ENCODE measurements at regions not wholly inside any gene's neighbourhood (a gene's known extent, or its start where the extent isn't known, plus 50 kb on each side); places are given as distances from the start of the nearest gene placed in this dataset.

GRCh38 chr18:24703316-24703715 is 242.9 kb downstream of the HRH4 start:
- no peak overlapping the region for H2BK120ac ChIP-seq (ENCODE audit: low read depth, low read length, poor library complexity, severe bottlenecking)
- no peaks in the 10 kb centered on the region for H3K23me2 ChIP-seq (ENCODE audit: insufficient read length, low read depth, low read length, poor library complexity, severe bottlenecking)
- peaks cover 0 to 14% (median 0%) of the 10 kb centered on the region in 3 experiments; a peak in 3 of 7 replicates for H3K36me3 Mint-ChIP-seq (ENCODE audit: insufficient read depth in 1 of 3, low read depth in 3 of 3)
- H3K9me3 Mint-ChIP-seq: peaks cover 9 to 14% of the 10 kb centered on the region in 2 experiments
- H4K8ac ChIP-seq (replicated peaks; ENCODE audit: insufficient read length, low read depth, low read length): no peak overlapping the region
- H2BK5ac ChIP-seq (ENCODE audit: insufficient read length, low read length): no peak overlapping the region
- H2BK12ac ChIP-seq (ENCODE audit: insufficient read length, low read depth, low read length): no peak overlapping the region
- no peak overlapping the region for H3K4me3 Mint-ChIP-seq
- no peak overlapping the region for H4K91ac ChIP-seq (ENCODE audit: insufficient read length, low read depth, low read length)
- DNase-seq: no peak
- no peak overlapping the region for H3K4ac ChIP-seq (ENCODE audit: low read depth, low read length)
- no peaks in the 10 kb centered on the region for H3K4me1 ChIP-seq (ENCODE audit: insufficient read depth, low read length)
- peak overlapping the region in 1 of 3 experiments; percentile 46; a peak in 1 of 7 replicates for H3K27ac Mint-ChIP-seq
- H3K79me1 ChIP-seq (ENCODE audit: insufficient read depth, low read depth, low read length, poor library complexity, severe bottlenecking): no peaks in the 10 kb centered on the region
- H4K5ac ChIP-seq (ENCODE audit: insufficient read length, low read depth, low read length): no peak overlapping the region
- no peaks in the 10 kb centered on the region for H3K9me3 ChIP-seq (ENCODE audit: control insufficient read depth, low read depth, low read length)
- no peak overlapping the region for H3K23ac ChIP-seq (ENCODE audit: insufficient read length, low read depth, low read length)
- H3K27me3 ChIP-seq (ENCODE audit: insufficient read depth, low read length): no peaks in the 10 kb centered on the region
- no peak overlapping the region for H3K56ac ChIP-seq (ENCODE audit: insufficient read length, low read depth, low read length)
- H3K9ac ChIP-seq (ENCODE audit: extremely low read depth, insufficient read length, low read length): no peak overlapping the region
- H2BK20ac ChIP-seq (ENCODE audit: low read depth, low read length, poor library complexity, severe bottlenecking): no peak overlapping the region
- H3K14ac ChIP-seq (ENCODE audit: insufficient read depth, low read length): no peak overlapping the region
- H3K79me2 ChIP-seq (ENCODE audit: insufficient read depth, low read length): no peaks in the 10 kb centered on the region
- H2AFZ ChIP-seq (ENCODE audit: low read length): no peak overlapping the region
- H2AK5ac ChIP-seq (ENCODE audit: insufficient read length, low read length): no peak overlapping the region
- no peak overlapping the region for H2BK15ac ChIP-seq (ENCODE audit: low read depth, low read length)
- TF ChIP-seq CTCF (conservative IDR thresholded peaks at IDR 0.05): no peak
- H3K27ac ChIP-seq (ENCODE audit: insufficient read length, low read depth, low read length): no peak overlapping the region
- H3K27me3 Mint-ChIP-seq (ENCODE audit: low read depth): peaks cover 2% of the 10 kb centered on the region; the same call in 1 of the 2 replicates
- no peak overlapping the region for H3K4me2 ChIP-seq (ENCODE audit: insufficient read depth, insufficient read length, low read length)
- H3T11ph ChIP-seq (ENCODE audit: low read length): no peak overlapping the region
- no peaks in the 10 kb centered on the region for H4K20me1 ChIP-seq (ENCODE audit: control insufficient read depth, insufficient read depth, insufficient read length)
- H3K18ac ChIP-seq (ENCODE audit: insufficient read length, low read depth, low read length): no peak overlapping the region
- no CpG with 5 or more reads among the region's 1 CpG for WGBS (ENCODE audit: extremely low coverage, insufficient read length, low lambda C conversion rate)
- H3K4me1 Mint-ChIP-seq: peaks cover 7 to 10% of the 10 kb centered on the region in 2 experiments
